Putamen (tissue), 1 donor: ENCODE measurements at regions not wholly inside any gene's neighbourhood (a gene's known extent, or its start where the extent isn't known, plus 50 kb on each side); places are given as distances from the start of the nearest gene placed in this dataset.
"Not testable (repeated sequence)": the region's sequence is repeated elsewhere in the genome, so short reads cannot be mapped to it uniquely, and the experiment has no call there.

Experiments used
- DNase-seq: peaks from one replicate; pipeline ENCODE4 v3.0.0-alpha.2; 2016; ENCODE audit warnings: low spot score

- no peak for DNase-seq
Observed at GRCh38 chr12:105457026-105457425, 126.5 kb downstream of the C12orf75 start.

- no peak for DNase-seq
Observed at GRCh38 chr12:105459760-105460330, 129.4 kb downstream of the C12orf75 start.

GRCh38 chr12:105461271-105461943 is 130.9 kb downstream of the C12orf75 start:
- no peak for DNase-seq

GRCh38 chr12:105461944-105462762 is 131.7 kb downstream of the C12orf75 start:
- DNase-seq: no peak

- no peak for DNase-seq
Observed at GRCh38 chr12:105462831-105463230, 132.3 kb downstream of the C12orf75 start.

GRCh38 chr12:105464406-105464805 is 133.9 kb downstream of the C12orf75 start:
- no peak for DNase-seq

- DNase-seq: no peak
Observed at GRCh38 chr12:105466231-105466900, 135.9 kb downstream of the C12orf75 start.

GRCh38 chr12:105466901-105467598 is 136.6 kb downstream of the C12orf75 start:
- no peak for DNase-seq

GRCh38 chr12:105467710-105468366 is 137.3 kb downstream of the C12orf75 start:
- no peak for DNase-seq

GRCh38 chr12:105468464-105468863 is 138.0 kb downstream of the C12orf75 start:
- DNase-seq: no peak

- DNase-seq: no peak
Observed at GRCh38 chr12:105469211-105469610, 138.7 kb downstream of the C12orf75 start.

GRCh38 chr12:105469701-105470100 is 139.2 kb downstream of the C12orf75 start:
- DNase-seq: no peak

- no peak for DNase-seq
Observed at GRCh38 chr12:105470102-105470501, 139.6 kb downstream of the C12orf75 start.

- DNase-seq: no peak
Observed at GRCh38 chr12:105470601-105471000, 140.1 kb downstream of the C12orf75 start.

- DNase-seq: no peak
Observed at GRCh38 chr12:105474672-105475071, 144.2 kb downstream of the C12orf75 start.

GRCh38 chr12:105476616-105477015 is 146.1 kb downstream of the C12orf75 start:
- no peak for DNase-seq

- DNase-seq: no peak
Observed at GRCh38 chr12:105477873-105478272, 147.4 kb downstream of the C12orf75 start.

- DNase-seq: not testable (repeated sequence)
Observed at GRCh38 chr12:105478788-105479187, 148.3 kb downstream of the C12orf75 start.

- DNase-seq: no peak
Observed at GRCh38 chr12:105479710-105480109, 149.2 kb downstream of the C12orf75 start.

GRCh38 chr12:105480162-105480561 is 149.7 kb downstream of the C12orf75 start:
- no peak for DNase-seq
